ENCODE measurements at regions not wholly inside any gene's neighbourhood (a gene's known extent, or its start where the extent isn't known, plus 50 kb on each side); places are given as distances from the start of the nearest gene placed in this dataset.

- no peaks in the 10 kb centered on the region for H3F3A ChIP-seq (ENCODE audit: insufficient read depth, low read length, poor library complexity, severe bottlenecking)
- no peak overlapping the region for H3K9ac ChIP-seq (ENCODE audit: low read length)
- H3K4me3 ChIP-seq (ENCODE audit: low read length): no peak overlapping the region
- H3K27me3 ChIP-seq (ENCODE audit: insufficient read depth, low read depth, low read length): no peaks in the 10 kb centered on the region
- no peaks in the 10 kb centered on the region for H3K9me3 ChIP-seq (ENCODE audit: low read length)
- H3K79me2 ChIP-seq (replicated peaks; ENCODE audit: insufficient read depth, low read length): no peaks in the 10 kb centered on the region
- H3K36me3 ChIP-seq (ENCODE audit: insufficient read depth, low read length): no peaks in the 10 kb centered on the region
- H3K4me2 ChIP-seq (ENCODE audit: low read length): no peak overlapping the region
- H3K9me2 ChIP-seq (ENCODE audit: insufficient read depth, low read length): no peaks in the 10 kb centered on the region
- no peak overlapping the region for H3K27ac ChIP-seq (ENCODE audit: low read length)
- TF ChIP-seq EZH2 (IDR thresholded peaks at IDR 0.05; ENCODE audit: borderline replicate concordance, insufficient read depth, low read length, poor library complexity, severe bottlenecking) (no peak), REST (IDR thresholded peaks at IDR 0.05; ENCODE audit: borderline replicate concordance) (no peak), POLR2AphosphoS5 (IDR thresholded peaks at IDR 0.05) (no peak), TAF1 (IDR thresholded peaks at IDR 0.05; ENCODE audit: low read depth) (no peak), RAD21 (conservative IDR thresholded peaks at IDR 0.05) (no peak), SMC3 (conservative IDR thresholded peaks at IDR 0.05; ENCODE audit: poor library complexity) (no peak), MXI1 (conservative IDR thresholded peaks at IDR 0.05; ENCODE audit: poor library complexity, severe bottlenecking) (no peak), EP300 (conservative IDR thresholded peaks at IDR 0.05; ENCODE audit: poor library complexity, severe bottlenecking) (no peak)
- TF ChIP-seq, protein P1, sequence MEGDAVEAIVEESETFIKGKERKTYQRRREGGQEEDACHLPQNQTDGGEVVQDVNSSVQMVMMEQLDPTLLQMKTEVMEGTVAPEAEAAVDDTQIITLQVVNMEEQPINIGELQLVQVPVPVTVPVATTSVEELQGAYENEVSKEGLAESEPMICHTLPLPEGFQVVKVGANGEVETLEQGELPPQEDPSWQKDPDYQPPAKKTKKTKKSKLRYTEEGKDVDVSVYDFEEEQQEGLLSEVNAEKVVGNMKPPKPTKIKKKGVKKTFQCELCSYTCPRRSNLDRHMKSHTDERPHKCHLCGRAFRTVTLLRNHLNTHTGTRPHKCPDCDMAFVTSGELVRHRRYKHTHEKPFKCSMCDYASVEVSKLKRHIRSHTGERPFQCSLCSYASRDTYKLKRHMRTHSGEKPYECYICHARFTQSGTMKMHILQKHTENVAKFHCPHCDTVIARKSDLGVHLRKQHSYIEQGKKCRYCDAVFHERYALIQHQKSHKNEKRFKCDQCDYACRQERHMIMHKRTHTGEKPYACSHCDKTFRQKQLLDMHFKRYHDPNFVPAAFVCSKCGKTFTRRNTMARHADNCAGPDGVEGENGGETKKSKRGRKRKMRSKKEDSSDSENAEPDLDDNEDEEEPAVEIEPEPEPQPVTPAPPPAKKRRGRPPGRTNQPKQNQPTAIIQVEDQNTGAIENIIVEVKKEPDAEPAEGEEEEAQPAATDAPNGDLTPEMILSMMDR (IDR thresholded peaks at IDR 0.05; ENCODE audit: poor library complexity, severe bottlenecking): no peak
- H4K20me1 ChIP-seq (ENCODE audit: insufficient read depth): no peaks in the 10 kb centered on the region
- no peak overlapping the region for H2AFZ ChIP-seq (ENCODE audit: low read depth, low read length)
These were observed 283.0 kb downstream of the MEIS1 start for GRCh38 chr2:66717973-66718372.

- H3K9me2 ChIP-seq (ENCODE audit: insufficient read depth, low read length): no peaks in the 10 kb centered on the region
- H3K36me3 ChIP-seq (ENCODE audit: insufficient read depth, low read length): no peaks in the 10 kb centered on the region
- H3K79me2 ChIP-seq (replicated peaks; ENCODE audit: insufficient read depth, low read length): no peaks in the 10 kb centered on the region
- no peaks in the 10 kb centered on the region for H3K9me3 ChIP-seq (ENCODE audit: low read length)
- no peaks in the 10 kb centered on the region for H3K27me3 ChIP-seq (ENCODE audit: insufficient read depth, low read depth, low read length)
- H3K4me3 ChIP-seq (ENCODE audit: low read length): no peak overlapping the region
- no peak overlapping the region for H3K27ac ChIP-seq (ENCODE audit: low read length)
- H4K20me1 ChIP-seq (ENCODE audit: insufficient read depth): no peaks in the 10 kb centered on the region
- TF ChIP-seq SMC3 (conservative IDR thresholded peaks at IDR 0.05; ENCODE audit: poor library complexity) (no peak), EZH2 (IDR thresholded peaks at IDR 0.05; ENCODE audit: borderline replicate concordance, insufficient read depth, low read length, poor library complexity, severe bottlenecking) (no peak), POLR2AphosphoS5 (IDR thresholded peaks at IDR 0.05) (no peak), MXI1 (conservative IDR thresholded peaks at IDR 0.05; ENCODE audit: poor library complexity, severe bottlenecking) (no peak)
- no peak overlapping the region for H3K9ac ChIP-seq (ENCODE audit: low read length)
- no peak overlapping the region for H3K4me2 ChIP-seq (ENCODE audit: low read length)
- H3F3A ChIP-seq (ENCODE audit: insufficient read depth, low read length, poor library complexity, severe bottlenecking): no peaks in the 10 kb centered on the region
- H2AFZ ChIP-seq (ENCODE audit: low read depth, low read length): no peak overlapping the region
These were observed 286.9 kb downstream of the MEIS1 start for GRCh38 chr2:66721776-66722175.
